ENCODE measurements at regions not wholly inside any gene's neighbourhood (a gene's known extent, or its start where the extent isn't known, plus 50 kb on each side); places are given as distances from the start of the nearest gene placed in this dataset.

DNA sequence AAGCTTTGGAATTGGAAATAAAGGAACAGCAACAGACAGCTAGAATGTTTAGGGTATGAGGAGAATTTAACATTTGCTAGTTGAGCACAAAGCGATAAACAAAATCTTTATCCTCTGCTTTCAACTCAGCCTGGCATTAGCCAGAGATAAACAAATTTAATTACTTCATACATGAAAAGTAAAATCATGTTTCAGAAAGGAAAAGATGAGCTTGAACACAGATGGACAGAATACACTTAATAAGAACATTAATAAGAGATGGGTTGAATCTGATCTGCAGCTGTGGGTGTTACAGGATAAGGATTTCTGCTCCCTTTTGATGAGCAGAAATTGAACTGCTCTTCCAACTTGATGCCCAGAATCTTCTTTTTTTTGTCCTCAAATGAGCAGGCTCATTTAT is 275.2 kb downstream of the CSNK1G3 start:
- TF ChIP-seq, protein P1, sequence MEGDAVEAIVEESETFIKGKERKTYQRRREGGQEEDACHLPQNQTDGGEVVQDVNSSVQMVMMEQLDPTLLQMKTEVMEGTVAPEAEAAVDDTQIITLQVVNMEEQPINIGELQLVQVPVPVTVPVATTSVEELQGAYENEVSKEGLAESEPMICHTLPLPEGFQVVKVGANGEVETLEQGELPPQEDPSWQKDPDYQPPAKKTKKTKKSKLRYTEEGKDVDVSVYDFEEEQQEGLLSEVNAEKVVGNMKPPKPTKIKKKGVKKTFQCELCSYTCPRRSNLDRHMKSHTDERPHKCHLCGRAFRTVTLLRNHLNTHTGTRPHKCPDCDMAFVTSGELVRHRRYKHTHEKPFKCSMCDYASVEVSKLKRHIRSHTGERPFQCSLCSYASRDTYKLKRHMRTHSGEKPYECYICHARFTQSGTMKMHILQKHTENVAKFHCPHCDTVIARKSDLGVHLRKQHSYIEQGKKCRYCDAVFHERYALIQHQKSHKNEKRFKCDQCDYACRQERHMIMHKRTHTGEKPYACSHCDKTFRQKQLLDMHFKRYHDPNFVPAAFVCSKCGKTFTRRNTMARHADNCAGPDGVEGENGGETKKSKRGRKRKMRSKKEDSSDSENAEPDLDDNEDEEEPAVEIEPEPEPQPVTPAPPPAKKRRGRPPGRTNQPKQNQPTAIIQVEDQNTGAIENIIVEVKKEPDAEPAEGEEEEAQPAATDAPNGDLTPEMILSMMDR (IDR thresholded peaks at IDR 0.05), result no peak
- no peak for TF ChIP-seq POLR2A (IDR thresholded peaks at IDR 0.05)

Measured in thyroid gland (tissue), 4 donors.